Sigmoid colon (tissue), 4 donors: ENCODE measurements at regions not wholly inside any gene's neighbourhood (a gene's known extent, or its start where the extent isn't known, plus 50 kb on each side); places are given as distances from the start of the nearest gene placed in this dataset.

Experiments
- EP300 ChIP-seq, 4 donors: sonication (generic); formaldehyde crosslinking; IDR thresholded peaks; one replicate each; pipeline ENCODE4 v1.6.1; 2017; ENCODE audit warnings: antibody characterized with exemption in 4 of 4
- POLR2A ChIP-seq, 2 donors: fragments of 450-650 bp; IDR thresholded peaks; one replicate each; pipeline ENCODE4 v1.6.1; 2016; ENCODE audit warnings: antibody characterized with exemption in 2 of 2, mild to moderate bottlenecking in 2 of 2, moderate library complexity in 2 of 2
- TF ChIP-seq, protein P1 (sequence below), 4 experiments: fragments of 450-650 bp in 3 of 4; fragments of 200-600 bp in 1 of 4; IDR thresholded peaks; one replicate each; pipeline ENCODE4 v1.5.1; 2016 to 2019; ENCODE audit warnings: antibody characterized with exemption in 4 of 4, mild to moderate bottlenecking in 3 of 4, moderate library complexity in 2 of 4

DNA sequence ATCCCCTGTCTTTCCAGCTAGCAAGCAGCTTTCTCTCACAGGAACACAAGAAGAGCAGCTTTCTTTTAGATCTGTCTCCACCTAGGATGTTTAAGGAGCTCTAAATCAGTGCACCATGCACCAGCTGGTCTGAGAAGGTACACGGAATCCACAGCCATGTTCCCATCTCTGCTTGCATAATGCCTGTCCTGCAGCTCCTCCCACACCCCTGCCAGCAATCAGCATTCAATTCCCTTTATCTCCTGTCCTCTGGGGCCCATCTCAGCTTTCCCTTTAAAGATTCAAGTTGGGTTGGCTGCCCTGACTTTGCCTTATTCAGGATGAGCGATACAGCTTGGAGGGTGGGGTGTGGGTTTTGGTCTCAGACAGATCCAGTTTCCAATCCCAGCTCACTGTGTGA is 826.3 kb downstream of the BCL11B start:
- TF ChIP-seq, protein P1, sequence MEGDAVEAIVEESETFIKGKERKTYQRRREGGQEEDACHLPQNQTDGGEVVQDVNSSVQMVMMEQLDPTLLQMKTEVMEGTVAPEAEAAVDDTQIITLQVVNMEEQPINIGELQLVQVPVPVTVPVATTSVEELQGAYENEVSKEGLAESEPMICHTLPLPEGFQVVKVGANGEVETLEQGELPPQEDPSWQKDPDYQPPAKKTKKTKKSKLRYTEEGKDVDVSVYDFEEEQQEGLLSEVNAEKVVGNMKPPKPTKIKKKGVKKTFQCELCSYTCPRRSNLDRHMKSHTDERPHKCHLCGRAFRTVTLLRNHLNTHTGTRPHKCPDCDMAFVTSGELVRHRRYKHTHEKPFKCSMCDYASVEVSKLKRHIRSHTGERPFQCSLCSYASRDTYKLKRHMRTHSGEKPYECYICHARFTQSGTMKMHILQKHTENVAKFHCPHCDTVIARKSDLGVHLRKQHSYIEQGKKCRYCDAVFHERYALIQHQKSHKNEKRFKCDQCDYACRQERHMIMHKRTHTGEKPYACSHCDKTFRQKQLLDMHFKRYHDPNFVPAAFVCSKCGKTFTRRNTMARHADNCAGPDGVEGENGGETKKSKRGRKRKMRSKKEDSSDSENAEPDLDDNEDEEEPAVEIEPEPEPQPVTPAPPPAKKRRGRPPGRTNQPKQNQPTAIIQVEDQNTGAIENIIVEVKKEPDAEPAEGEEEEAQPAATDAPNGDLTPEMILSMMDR (IDR thresholded peaks at IDR 0.05), result no peak
- TF ChIP-seq POLR2A (IDR thresholded peaks at IDR 0.05), result no peak
- TF ChIP-seq EP300 (IDR thresholded peaks at IDR 0.05), result no peak
